ENCODE measurements at regions not wholly inside any gene's neighbourhood (a gene's known extent, or its start where the extent isn't known, plus 50 kb on each side); places are given as distances from the start of the nearest gene placed in this dataset.
"Not testable (repeated sequence)": the region's sequence is repeated elsewhere in the genome, so short reads cannot be mapped to it uniquely, and the experiment has no call there.

GRCh38 chr4:67275179-67275750 lies 270.0 kb downstream of the CENPC start:
- no peak overlapping the region for H3K27ac ChIP-seq (ENCODE audit: low read depth, low read length)
- no peaks in the 10 kb centered on the region for H3K27me3 ChIP-seq (ENCODE audit: low read length)
- TF ChIP-seq EZH2phosphoT487 (conservative IDR thresholded peaks at IDR 0.05; ENCODE audit: low read length) (no peak), CTCF (IDR thresholded peaks at IDR 0.05; ENCODE audit: insufficient read depth, low read length, poor library complexity, severe bottlenecking) (no peak)
- H3K9ac ChIP-seq (ENCODE audit: low read length), result no peak overlapping the region
- H3K4me3 ChIP-seq (ENCODE audit: insufficient read depth, low read length, poor library complexity, severe bottlenecking), result no peak overlapping the region
- no peaks in the 10 kb centered on the region for H3K79me2 ChIP-seq (ENCODE audit: insufficient read depth, low read length)
- H3K4me2 ChIP-seq (ENCODE audit: low read depth, low read length, poor library complexity, severe bottlenecking), result no peak overlapping the region
- no peaks in the 10 kb centered on the region for H3K9me3 ChIP-seq (ENCODE audit: insufficient read depth, low read length)
- no peak overlapping the region for H2AFZ ChIP-seq (ENCODE audit: low read depth, low read length, severe bottlenecking)
- H3F3A ChIP-seq (ENCODE audit: insufficient read depth), result no peaks in the 10 kb centered on the region
- no peaks in the 10 kb centered on the region for H3K9me2 ChIP-seq (replicated peaks; ENCODE audit: insufficient read depth, low read length)
- no peaks in the 10 kb centered on the region for H3K36me3 ChIP-seq (ENCODE audit: low read length)
- no peaks in the 10 kb centered on the region for H4K20me1 ChIP-seq (ENCODE audit: low read depth, low read length)

DNA sequence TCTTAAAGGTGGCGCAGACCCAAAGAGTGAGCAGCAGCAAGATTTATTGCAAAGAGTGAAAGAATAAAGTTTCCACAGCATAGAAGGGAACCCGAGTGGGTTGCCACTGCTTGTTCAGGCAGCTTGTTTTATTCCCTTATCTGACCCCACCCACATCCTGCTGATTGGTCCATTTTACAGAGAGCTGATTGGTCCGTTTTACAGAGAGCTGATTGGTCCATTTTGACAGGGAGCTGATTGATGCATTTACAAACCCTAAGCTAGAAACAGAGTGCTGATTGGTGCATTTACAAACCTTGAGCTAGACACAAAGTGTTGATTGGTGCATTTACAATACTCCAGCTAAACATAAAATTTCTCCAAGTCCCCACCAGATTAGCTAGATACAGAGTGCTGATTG lies 270.6 kb downstream of the CENPC start:
- H2AFZ ChIP-seq (ENCODE audit: low read depth, low read length, severe bottlenecking); H3K4me3 ChIP-seq (ENCODE audit: insufficient read depth, low read length, poor library complexity, severe bottlenecking); H3K9ac ChIP-seq (ENCODE audit: low read length); H3F3A ChIP-seq (ENCODE audit: insufficient read depth); H3K79me2 ChIP-seq (ENCODE audit: insufficient read depth, low read length); H3K27ac ChIP-seq (ENCODE audit: low read depth, low read length); H3K36me3 ChIP-seq (ENCODE audit: low read length); H3K4me2 ChIP-seq (ENCODE audit: low read depth, low read length, poor library complexity, severe bottlenecking); H4K20me1 ChIP-seq (ENCODE audit: low read depth, low read length); H3K9me2 ChIP-seq (replicated peaks; ENCODE audit: insufficient read depth, low read length); H3K9me3 ChIP-seq (ENCODE audit: insufficient read depth, low read length); H3K27me3 ChIP-seq (ENCODE audit: low read length): not testable (repeated sequence)

GRCh38 chr4:67273666-67274065 lies 271.6 kb downstream of the CENPC start:
- Histone ChIP-seq H3K27ac (ENCODE audit: low read depth, low read length) (no peak overlapping the region), H3F3A (ENCODE audit: insufficient read depth) (no peaks in the 10 kb centered on the region)

More at GRCh38 chr4:67273666-67274065, 271.6 kb downstream of the CENPC start:
- H3K9ac ChIP-seq (ENCODE audit: low read length), result no peak overlapping the region
- no peak for TF ChIP-seq CTCF (IDR thresholded peaks at IDR 0.05; ENCODE audit: insufficient read depth, low read length, poor library complexity, severe bottlenecking)
- TF ChIP-seq EZH2phosphoT487 (conservative IDR thresholded peaks at IDR 0.05; ENCODE audit: low read length), result no peak
- no peaks in the 10 kb centered on the region for H3K9me2 ChIP-seq (replicated peaks; ENCODE audit: insufficient read depth, low read length)
- no peak overlapping the region for H3K4me3 ChIP-seq (ENCODE audit: insufficient read depth, low read length, poor library complexity, severe bottlenecking)
- no peaks in the 10 kb centered on the region for H4K20me1 ChIP-seq (ENCODE audit: low read depth, low read length)
- H3K4me2 ChIP-seq (ENCODE audit: low read depth, low read length, poor library complexity, severe bottlenecking), result no peak overlapping the region
- H3K79me2 ChIP-seq (ENCODE audit: insufficient read depth, low read length), result no peaks in the 10 kb centered on the region
- no peaks in the 10 kb centered on the region for H3K9me3 ChIP-seq (ENCODE audit: insufficient read depth, low read length)
- no peaks in the 10 kb centered on the region for H3K36me3 ChIP-seq (ENCODE audit: low read length)
- H3K27me3 ChIP-seq (ENCODE audit: low read length), result no peaks in the 10 kb centered on the region
- H2AFZ ChIP-seq (ENCODE audit: low read depth, low read length, severe bottlenecking), result no peak overlapping the region

Data from SU-DHL-6 (cell line).